Smooth muscle cell (in vitro differentiated cells): ENCODE measurements at regions not wholly inside any gene's neighbourhood (a gene's known extent, or its start where the extent isn't known, plus 50 kb on each side); places are given as distances from the start of the nearest gene placed in this dataset.
A peak's percentile ranks its signal among the peaks of the same experiment; 100 is the strongest.

ENCODE experiments used
- DNase-seq: peaks from one replicate; lab custom pipeline; 2025; ENCODE audit not compliant: unreplicated experiment; lab: John Stamatoyannopoulos, UW
- H2AFZ ChIP-seq: fragments of 200-600 bp; sonication (generic); 2 replicates; pipeline ENCODE4 v1.6.0; 2016; ENCODE audit warnings: antibody characterized with exemption, low read depth, mild to moderate bottlenecking
- H3F3A ChIP-seq: fragments of 200-600 bp; sonication (generic); 2 replicates; pipeline ENCODE4 v1.6.0; 2017; ENCODE audit warnings: antibody characterized with exemption, low read depth
- H3K27ac ChIP-seq: fragments of 200-600 bp; sonication (generic); 2 replicates; pipeline ENCODE4 v1.5.1; 2016; ENCODE audit warnings: low read depth, mild to moderate bottlenecking
- H3K27me3 ChIP-seq: fragments of 200-600 bp; sonication (generic); 2 replicates; pipeline ENCODE4 v1.6.1; 2016; ENCODE audit warnings: low read depth, mild to moderate bottlenecking
- H3K36me3 ChIP-seq: fragments of 200-600 bp; sonication (generic); 2 replicates; pipeline ENCODE4 v1.5.1; 2016; ENCODE audit warnings: low read depth
- H3K4me1 ChIP-seq: fragments of 200-600 bp; sonication (generic); 2 replicates; pipeline ENCODE4 v1.5.1; 2016; ENCODE audit warnings: low read depth
- H3K4me2 ChIP-seq: fragments of 200-600 bp; sonication (generic); 2 replicates; pipeline ENCODE4 v1.6.0; 2016; ENCODE audit warnings: mild to moderate bottlenecking
- H3K4me3 ChIP-seq: fragments of 200-600 bp; sonication (generic); 2 replicates; pipeline ENCODE4 v1.5.1; 2016; ENCODE audit warnings: mild to moderate bottlenecking
- H3K79me2 ChIP-seq: fragments of 200-600 bp; sonication (generic); 2 replicates; pipeline ENCODE4 v1.6.0; 2016; ENCODE audit warnings: low read depth, mild to moderate bottlenecking
- H3K9ac ChIP-seq: fragments of 200-600 bp; sonication (generic); 2 replicates; pipeline ENCODE4 v1.6.0; 2016; ENCODE audit warnings: low read depth
- H3K9me3 ChIP-seq: fragments of 200-600 bp; sonication (generic); replicated peaks from 2 replicates; pipeline ENCODE4 v1.5.1; 2016; ENCODE audit warnings: low read depth
- H4K20me1 ChIP-seq: fragments of 200-600 bp; sonication (generic); 2 replicates; pipeline ENCODE4 v1.6.0; 2016; ENCODE audit warnings: low read depth
- WGBS: methylation state at CpG from one replicate; pipeline ENCODE4 v1.1.7; 2016; ENCODE audit warnings: low lambda C conversion rate; 5-methylcytosine and 5-hydroxymethylcytosine counted together
- TF ChIP-seq, protein P1 (sequence below): fragments of 200-600 bp; sonication (generic); IDR thresholded peaks from 2 replicates; pipeline ENCODE4 v1.5.1; 2017; ENCODE audit warnings: borderline replicate concordance, mild to moderate bottlenecking, antibody characterized with exemption; ENCODE audit not compliant: insufficient read depth, poor library complexity, severe bottlenecking

DNA sequence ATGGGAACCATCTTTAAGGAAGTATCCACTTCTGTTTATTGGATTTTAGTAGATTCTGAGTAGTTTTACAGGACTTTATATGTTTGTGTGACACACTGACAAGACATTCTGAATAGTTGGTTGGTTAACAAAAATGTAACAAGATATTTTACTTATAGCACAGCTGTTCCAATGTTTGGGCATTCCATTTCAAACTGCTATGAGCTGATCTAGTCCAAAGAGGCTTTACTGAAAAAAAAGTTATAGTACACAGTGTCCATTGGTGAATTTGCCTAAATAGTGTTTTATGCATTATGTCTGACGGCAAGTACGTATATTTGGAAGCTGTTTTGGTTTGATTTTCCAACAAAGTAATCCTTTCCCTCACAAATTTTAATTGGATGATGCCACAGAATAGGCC, 99.1 kb downstream of the SAMD9 start:
- no peaks in the 10 kb centered on the region for H4K20me1 ChIP-seq
- H3K27ac ChIP-seq, result peak overlapping the region; percentile 95
- peak overlapping the region; percentile 75 for H2AFZ ChIP-seq
- peak overlapping the region; percentile 76 for H3K4me2 ChIP-seq
- H3K4me1 ChIP-seq, result peaks cover 25% of the 10 kb centered on the region
- 84% methylated on average over 2 of the region's 2 CpGs for WGBS
- H3K9ac ChIP-seq, result no peak overlapping the region
- H3K79me2 ChIP-seq, result no peaks in the 10 kb centered on the region
- no peak for DNase-seq
- H3F3A ChIP-seq, result peaks cover 35% of the 10 kb centered on the region
- H3K27me3 ChIP-seq, result no peaks in the 10 kb centered on the region
- H3K9me3 ChIP-seq, result no peaks in the 10 kb centered on the region
- no peak overlapping the region for H3K4me3 ChIP-seq
- H3K36me3 ChIP-seq, result no peaks in the 10 kb centered on the region
- TF ChIP-seq, protein P1, sequence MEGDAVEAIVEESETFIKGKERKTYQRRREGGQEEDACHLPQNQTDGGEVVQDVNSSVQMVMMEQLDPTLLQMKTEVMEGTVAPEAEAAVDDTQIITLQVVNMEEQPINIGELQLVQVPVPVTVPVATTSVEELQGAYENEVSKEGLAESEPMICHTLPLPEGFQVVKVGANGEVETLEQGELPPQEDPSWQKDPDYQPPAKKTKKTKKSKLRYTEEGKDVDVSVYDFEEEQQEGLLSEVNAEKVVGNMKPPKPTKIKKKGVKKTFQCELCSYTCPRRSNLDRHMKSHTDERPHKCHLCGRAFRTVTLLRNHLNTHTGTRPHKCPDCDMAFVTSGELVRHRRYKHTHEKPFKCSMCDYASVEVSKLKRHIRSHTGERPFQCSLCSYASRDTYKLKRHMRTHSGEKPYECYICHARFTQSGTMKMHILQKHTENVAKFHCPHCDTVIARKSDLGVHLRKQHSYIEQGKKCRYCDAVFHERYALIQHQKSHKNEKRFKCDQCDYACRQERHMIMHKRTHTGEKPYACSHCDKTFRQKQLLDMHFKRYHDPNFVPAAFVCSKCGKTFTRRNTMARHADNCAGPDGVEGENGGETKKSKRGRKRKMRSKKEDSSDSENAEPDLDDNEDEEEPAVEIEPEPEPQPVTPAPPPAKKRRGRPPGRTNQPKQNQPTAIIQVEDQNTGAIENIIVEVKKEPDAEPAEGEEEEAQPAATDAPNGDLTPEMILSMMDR, result no peak

DNA sequence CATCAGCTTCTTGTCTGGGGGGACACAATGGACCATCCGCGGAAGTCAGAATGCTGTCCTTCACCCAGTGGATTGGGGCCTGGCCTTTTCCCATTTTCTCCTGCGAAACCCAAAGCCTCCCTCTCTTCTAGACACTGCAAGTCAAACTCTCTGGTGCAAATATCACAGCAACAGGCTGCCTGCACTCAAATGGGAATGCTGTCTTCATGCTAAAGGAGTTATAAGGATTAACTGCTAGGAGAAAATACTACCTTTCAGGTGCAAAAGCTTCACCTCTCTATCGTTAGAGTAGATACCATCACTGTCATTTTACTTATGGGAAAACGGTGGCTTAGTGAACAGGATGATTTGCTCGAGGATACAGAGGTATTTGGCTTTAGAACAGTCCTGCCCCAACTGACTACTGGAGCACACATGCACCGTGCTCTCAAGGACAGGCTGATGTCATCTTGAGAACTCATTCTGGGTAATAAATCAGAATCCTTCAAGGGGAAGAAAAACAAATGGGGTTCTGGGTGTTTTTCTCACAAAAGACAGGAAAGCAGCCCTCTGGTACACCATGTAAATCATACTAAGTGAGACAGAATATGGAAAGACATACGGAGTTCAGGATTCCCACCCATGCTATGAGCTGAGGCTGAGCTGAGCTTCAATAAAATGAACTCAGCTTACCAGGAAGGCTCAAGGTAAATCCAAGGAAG, 100.9 kb downstream of the SAMD9 start:
- no peak for DNase-seq
- peaks cover 35% of the 10 kb centered on the region for H3F3A ChIP-seq
- H3K4me2 ChIP-seq, result peak overlapping the region; percentile 76
- no peak overlapping the region for H3K4me3 ChIP-seq
- H3K4me1 ChIP-seq, result peaks cover 37% of the 10 kb centered on the region
- H3K36me3 ChIP-seq, result no peaks in the 10 kb centered on the region
- H3K27ac ChIP-seq, result peak overlapping the region; percentile 95
- no peaks in the 10 kb centered on the region for H3K79me2 ChIP-seq
- WGBS, result 53% methylated on average over 8 of the region's 8 CpGs
- TF ChIP-seq, protein P1, result no peak
- no peaks in the 10 kb centered on the region for H4K20me1 ChIP-seq
- peak overlapping the region; percentile 75 for H2AFZ ChIP-seq
- H3K9ac ChIP-seq, result no peak overlapping the region
- H3K9me3 ChIP-seq, result no peaks in the 10 kb centered on the region
- H3K27me3 ChIP-seq, result no peaks in the 10 kb centered on the region

DNA sequence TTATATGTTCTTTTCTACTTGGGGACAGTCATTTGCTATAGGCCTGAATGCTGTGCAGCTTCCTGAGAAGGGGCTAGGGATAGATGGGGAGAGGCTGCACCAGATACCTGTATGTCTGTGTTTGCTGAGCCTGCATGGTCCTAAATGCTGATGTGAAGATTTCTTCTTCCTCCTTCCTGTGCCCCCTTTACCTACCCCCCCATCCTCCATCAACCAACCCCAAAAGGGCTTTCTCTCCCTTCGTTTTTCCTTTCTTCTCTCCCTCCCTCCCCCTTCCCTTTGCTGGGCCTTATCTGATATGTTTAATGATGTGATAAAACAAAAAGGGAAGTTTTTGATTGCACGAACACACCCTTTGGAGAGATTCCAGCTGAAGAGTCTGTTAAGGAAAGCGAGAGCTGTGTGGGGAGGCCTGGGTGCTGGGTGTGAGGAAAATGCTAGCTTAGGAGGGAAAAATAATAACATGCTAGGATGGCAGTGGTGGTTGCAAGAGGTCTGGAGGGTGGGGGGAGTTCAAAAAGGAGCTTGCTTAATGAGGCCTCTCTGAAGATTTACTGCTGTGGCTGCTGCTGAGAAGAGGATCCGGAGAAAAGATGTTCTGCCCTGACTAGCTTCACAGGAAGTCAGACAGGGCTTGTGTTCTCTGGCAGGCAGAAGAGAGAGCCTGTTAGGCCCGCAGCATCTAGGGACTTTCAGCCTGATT, 101.8 kb downstream of the SAMD9 start:
- Histone ChIP-seq H3K27ac (peak overlapping the region; percentile 95), H3K4me2 (peak overlapping the region; percentile 76), H3K9me3 (no peaks in the 10 kb centered on the region), H4K20me1 (no peaks in the 10 kb centered on the region), H3K36me3 (no peaks in the 10 kb centered on the region), H3K4me3 (no peak overlapping the region), H3K27me3 (no peaks in the 10 kb centered on the region), H2AFZ (peak overlapping the region; percentile 75), H3K4me1 (peaks cover 43% of the 10 kb centered on the region), H3F3A (peaks cover 35% of the 10 kb centered on the region), H3K79me2 (no peaks in the 10 kb centered on the region), H3K9ac (peak overlapping the region; percentile 51)
- DNase-seq, result no peak
- TF ChIP-seq, protein P1, result no peak
- 7% methylated on average over 5 of the region's 5 CpGs for WGBS
